Naive thymus-derived CD4-positive, alpha-beta T cell (primary cell): ENCODE measurements at regions not wholly inside any gene's neighbourhood (a gene's known extent, or its start where the extent isn't known, plus 50 kb on each side); places are given as distances from the start of the nearest gene placed in this dataset.
"Not testable (repeated sequence)": the region's sequence is repeated elsewhere in the genome, so short reads cannot be mapped to it uniquely, and the experiment has no call there.

Experiments used
- ATAC-seq: fragments of 150-1000 bp; cut with Tn5 transposase; 2 replicates; pipeline ENCODE4 v1.10.0; 2021; ENCODE audit warnings: mild to moderate bottlenecking, moderate library complexity
- CTCF ChIA-PET: fragments of 350-600 bp; sonication (Branson Sonifier 250); formaldehyde crosslinking; loops from one replicate; lab custom pipeline; 2021; ENCODE audit warnings: antibody characterized with exemption; lab: Charles Lee
- POLR2A ChIA-PET: fragments of 350-600 bp; sonication (Branson Sonifier 250); formaldehyde crosslinking; loops from one replicate; lab custom pipeline; 2021; ENCODE audit warnings: antibody characterized with exemption, inconsistent platforms; lab: Charles Lee
- DNase-seq, 9 donors: peaks; one replicate each; pipeline versions ENCODE4 v3.0.0 to v3.0.0-alpha.2; 2020 to 2022; ENCODE audit warnings: mixed read lengths in 1 of 9
- H3K27ac ChIP-seq: one replicate; pipeline ENCODE4 v1.7.0; 2013; ENCODE audit warnings: mild to moderate bottlenecking, low read depth, low read length, moderate library complexity
- H3K27me3 ChIP-seq, 2 donors: one replicate each; pipeline ENCODE4 v1.7.0; 2013; ENCODE audit warnings: low read length in 2 of 2, mild to moderate bottlenecking in 2 of 2, moderate library complexity in 2 of 2; ENCODE audit not compliant: control insufficient read depth in 2 of 2, insufficient read depth in 2 of 2
- H3K36me3 ChIP-seq, 3 experiments: 1 replicate in 2 of 3; 2 replicates in 1 of 3; pipeline ENCODE4 v1.7.0; 2013; ENCODE audit warnings: low read length in 3 of 3, mild to moderate bottlenecking in 3 of 3, moderate library complexity in 1 of 3; ENCODE audit not compliant: insufficient read depth in 3 of 3, control insufficient read depth in 2 of 3
- H3K4me1 ChIP-seq, 2 donors: one replicate each; pipeline ENCODE4 v1.7.0; 2013; ENCODE audit warnings: low read length in 2 of 2, mild to moderate bottlenecking in 2 of 2, moderate library complexity in 1 of 2; ENCODE audit not compliant: control insufficient read depth in 2 of 2, insufficient read depth in 2 of 2
- H3K4me3 ChIP-seq: 2 replicates; pipeline ENCODE4 v1.7.0; 2013; ENCODE audit warnings: mild to moderate bottlenecking, low read length
- H3K9me3 ChIP-seq, 3 experiments: 1 replicate in 2 of 3; 2 replicates in 1 of 3; pipeline ENCODE4 v1.7.0; 2013; ENCODE audit warnings: low read length in 3 of 3; ENCODE audit not compliant: control insufficient read depth in 2 of 3
- H3K27ac Mint-ChIP-seq, 9 donors: one replicate each; pipeline ENCODE4 v1.8.0; 2020 to 2022; ENCODE audit warnings: mixed read lengths in 9 of 9, mild to moderate bottlenecking in 8 of 9, moderate library complexity in 5 of 9, inconsistent platforms in 2 of 9
- H3K27me3 Mint-ChIP-seq, 5 donors: one replicate each; pipeline ENCODE4 v1.8.0; 2021 to 2022; ENCODE audit warnings: mixed read lengths in 5 of 5, mild to moderate bottlenecking in 1 of 5
- H3K36me3 Mint-ChIP-seq, 5 donors: one replicate each; pipeline ENCODE4 v1.8.0; 2020 to 2022; ENCODE audit warnings: mixed read lengths in 5 of 5, mild to moderate bottlenecking in 3 of 5, inconsistent platforms in 1 of 5
- H3K4me1 Mint-ChIP-seq, 7 donors: one replicate each; pipeline ENCODE4 v1.8.0; 2020 to 2022; ENCODE audit warnings: mixed read lengths in 7 of 7, mild to moderate bottlenecking in 3 of 7, inconsistent platforms in 1 of 7
- H3K4me3 Mint-ChIP-seq, 10 donors: one replicate each; pipeline ENCODE4 v1.8.0; 2020 to 2022; ENCODE audit warnings: mild to moderate bottlenecking in 10 of 10, mixed read lengths in 10 of 10, moderate library complexity in 6 of 10, inconsistent platforms in 2 of 10
- H3K9me3 Mint-ChIP-seq, 11 donors: one replicate each; pipeline ENCODE4 v1.8.0; 2020 to 2022; ENCODE audit warnings: mixed read lengths in 11 of 11, mild to moderate bottlenecking in 4 of 11, inconsistent platforms in 1 of 11, moderate library complexity in 1 of 11
- intact Hi-C, 2 donors: fragments of 100-400 bp; cut with micrococcal nuclease; formaldehyde crosslinking; loops; one replicate each; pipeline ENCODE4 v1.15.1; 2023

DNA sequence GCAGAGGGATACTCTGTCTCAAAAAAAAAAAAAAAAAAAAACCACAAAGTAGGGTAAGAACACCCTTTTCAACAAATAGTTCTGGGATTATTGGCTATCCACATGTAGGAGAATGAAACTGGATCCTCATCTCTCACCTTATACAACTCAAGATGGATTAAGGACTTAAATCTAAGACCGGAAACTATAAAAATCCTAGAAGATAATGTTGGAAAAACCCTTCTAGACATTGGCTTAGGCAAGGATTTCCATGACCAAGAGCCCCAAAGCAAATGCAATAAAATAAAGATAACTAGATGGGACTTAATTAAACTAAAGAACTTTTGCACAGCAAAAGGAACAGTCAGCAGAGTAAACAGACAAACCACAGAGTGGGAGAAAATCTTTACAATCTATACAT is 119.7 kb upstream of the PAM start:
- H3K27ac ChIP-seq, DNase-seq, POLR2A ChIA-PET, H3K27me3 ChIP-seq, H3K4me3 ChIP-seq, intact Hi-C loops, H3K36me3 Mint-ChIP-seq, H3K36me3 ChIP-seq, H3K4me1 Mint-ChIP-seq, H3K27ac Mint-ChIP-seq, ATAC-seq, H3K4me1 ChIP-seq, CTCF ChIA-PET, H3K9me3 ChIP-seq, H3K4me3 Mint-ChIP-seq: not testable (repeated sequence)
- Mint-ChIP-seq H3K9me3 (peaks cover 0 to 26% (median 11%) of the 10 kb centered on the region in 11 donors), H3K27me3 (peaks cover 0 to 11% (median 3%) of the 10 kb centered on the region in 5 donors)

GRCh38 chr5:102638316-102638715 is 116.8 kb upstream of the PAM start:
- Mint-ChIP-seq H3K27me3 (peaks cover 0 to 14% (median 7%) of the 10 kb centered on the region in 5 donors), H3K9me3 (peaks cover 0 to 19% (median 6%) of the 10 kb centered on the region in 11 donors), H3K4me1 (no peaks in the 10 kb centered on the region), H3K4me3 (no peak overlapping the region), H3K36me3 (no peaks in the 10 kb centered on the region), H3K27ac (no peak overlapping the region)
- no peaks in the 10 kb centered on the region for H3K4me1 ChIP-seq
- H3K4me3 ChIP-seq = no peak overlapping the region
- ChIA-PET CTCF (no interaction called here), POLR2A (no interaction called here)
- H3K27me3 ChIP-seq = no peaks in the 10 kb centered on the region
- H3K27ac ChIP-seq = no peak overlapping the region
- intact Hi-C loops = no loop called here
- H3K36me3 ChIP-seq = no peaks in the 10 kb centered on the region
- DNase-seq (no peak), ATAC-seq (no peak)
- no peaks in the 10 kb centered on the region for H3K9me3 ChIP-seq

DNA sequence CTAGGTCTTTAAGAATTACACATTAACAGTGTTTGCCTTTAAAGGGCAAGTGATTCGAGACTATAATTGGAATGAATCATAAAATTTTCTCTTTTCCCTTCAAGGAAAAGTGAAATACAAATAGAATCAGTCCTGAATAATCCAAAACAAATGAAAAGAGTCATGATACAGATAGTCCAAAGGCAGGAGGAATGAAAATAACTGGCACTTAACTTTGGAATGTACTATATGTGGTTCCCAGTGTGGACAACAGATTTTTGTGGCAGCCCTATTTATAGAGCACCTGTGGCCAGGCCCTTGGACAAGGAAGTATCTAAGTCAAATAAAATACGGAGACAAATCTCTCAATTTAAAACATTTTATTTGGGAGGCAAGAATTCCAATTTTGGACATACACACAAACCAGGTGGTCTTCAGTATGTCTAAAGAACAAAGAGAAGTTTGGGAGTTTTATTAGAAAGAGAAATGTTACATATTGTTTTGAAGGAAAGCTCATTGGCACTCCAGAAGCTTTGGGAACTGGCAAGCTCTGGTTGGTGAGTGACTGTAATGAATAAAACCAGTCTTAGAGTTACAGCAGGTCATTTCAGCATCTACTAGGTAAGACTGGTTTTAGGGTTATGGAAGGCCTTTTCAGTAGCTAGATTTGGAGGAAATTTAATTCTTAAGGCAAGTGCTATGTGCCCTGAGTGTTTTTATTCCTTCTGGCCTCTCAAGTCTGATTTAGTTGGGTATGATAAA is 116.0 kb upstream of the PAM start:
- H3K4me3 Mint-ChIP-seq = no peak overlapping the region
- intact Hi-C loops = no loop called here
- H3K4me1 Mint-ChIP-seq = no peaks in the 10 kb centered on the region
- H3K4me1 ChIP-seq = no peaks in the 10 kb centered on the region
- no peak for DNase-seq
- no peak overlapping the region for H3K27ac Mint-ChIP-seq
- H3K27ac ChIP-seq = no peak overlapping the region
- ChIA-PET POLR2A (no interaction called here), CTCF (no interaction called here)
- no peak for ATAC-seq
- H3K36me3 Mint-ChIP-seq = no peaks in the 10 kb centered on the region
- no peak overlapping the region for H3K4me3 ChIP-seq
- no peaks in the 10 kb centered on the region for H3K36me3 ChIP-seq
- H3K27me3 Mint-ChIP-seq = peaks cover 0 to 17% (median 11%) of the 10 kb centered on the region in 5 donors
- peaks cover 0 to 17% (median 8%) of the 10 kb centered on the region in 11 donors for H3K9me3 Mint-ChIP-seq
- H3K27me3 ChIP-seq = no peaks in the 10 kb centered on the region
- H3K9me3 ChIP-seq = no peaks in the 10 kb centered on the region

GRCh38 chr5:102649731-102650130 is 105.4 kb upstream of the PAM start:
- ChIA-PET CTCF (no interaction called here), POLR2A (no interaction called here)
- no peaks in the 10 kb centered on the region for H3K9me3 ChIP-seq
- DNase-seq = no peak
- Mint-ChIP-seq H3K27me3 (peaks cover 7 to 19% (median 12%) of the 10 kb centered on the region in 5 donors), H3K27ac (no peak overlapping the region), H3K36me3 (no peaks in the 10 kb centered on the region), H3K4me1 (no peaks in the 10 kb centered on the region), H3K4me3 (no peak overlapping the region), H3K9me3 (peaks cover 0 to 16% (median 2%) of the 10 kb centered on the region in 11 donors)
- H3K36me3 ChIP-seq = no peaks in the 10 kb centered on the region
- no peak overlapping the region for H3K27ac ChIP-seq
- H3K4me1 ChIP-seq = no peaks in the 10 kb centered on the region
- intact Hi-C loops = no loop called here
- no peak overlapping the region for H3K4me3 ChIP-seq
- no peak for ATAC-seq
- no peaks in the 10 kb centered on the region for H3K27me3 ChIP-seq

DNA sequence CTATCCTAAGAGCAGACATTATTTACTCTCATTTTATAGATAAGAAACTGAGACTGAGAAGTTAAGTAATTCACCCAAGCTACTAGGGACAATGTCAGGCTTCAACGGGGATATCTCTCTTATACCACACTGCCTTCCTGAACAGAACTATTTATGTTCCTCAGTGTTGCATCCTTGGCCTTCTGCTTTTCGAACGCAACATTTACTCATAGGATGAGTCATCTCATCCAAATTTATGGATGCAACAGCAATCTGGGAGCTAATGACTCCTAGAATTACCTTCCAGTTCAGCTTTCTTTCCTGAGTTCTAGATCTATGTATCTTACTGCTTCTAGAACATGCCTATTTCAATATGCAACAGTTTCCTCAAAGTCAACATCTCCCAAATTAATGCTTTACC is 103.6 kb upstream of the PAM start:
- no peak for ATAC-seq
- no peak for DNase-seq
- Mint-ChIP-seq H3K4me3 (no peak overlapping the region), H3K4me1 (no peaks in the 10 kb centered on the region), H3K9me3 (peaks cover 0 to 7% (median 1%) of the 10 kb centered on the region in 11 donors), H3K27me3 (peaks cover 10 to 30% (median 15%) of the 10 kb centered on the region in 5 donors), H3K27ac (no peak overlapping the region), H3K36me3 (no peaks in the 10 kb centered on the region)
- POLR2A ChIA-PET = no interaction called here
- H3K27me3 ChIP-seq = no peaks in the 10 kb centered on the region
- H3K36me3 ChIP-seq = no peaks in the 10 kb centered on the region
- no peaks in the 10 kb centered on the region for H3K9me3 ChIP-seq
- CTCF ChIA-PET = no interaction called here
- H3K4me3 ChIP-seq = no peak overlapping the region
- H3K27ac ChIP-seq = no peak overlapping the region
- H3K4me1 ChIP-seq = no peaks in the 10 kb centered on the region
- intact Hi-C loops = no loop called here

DNA sequence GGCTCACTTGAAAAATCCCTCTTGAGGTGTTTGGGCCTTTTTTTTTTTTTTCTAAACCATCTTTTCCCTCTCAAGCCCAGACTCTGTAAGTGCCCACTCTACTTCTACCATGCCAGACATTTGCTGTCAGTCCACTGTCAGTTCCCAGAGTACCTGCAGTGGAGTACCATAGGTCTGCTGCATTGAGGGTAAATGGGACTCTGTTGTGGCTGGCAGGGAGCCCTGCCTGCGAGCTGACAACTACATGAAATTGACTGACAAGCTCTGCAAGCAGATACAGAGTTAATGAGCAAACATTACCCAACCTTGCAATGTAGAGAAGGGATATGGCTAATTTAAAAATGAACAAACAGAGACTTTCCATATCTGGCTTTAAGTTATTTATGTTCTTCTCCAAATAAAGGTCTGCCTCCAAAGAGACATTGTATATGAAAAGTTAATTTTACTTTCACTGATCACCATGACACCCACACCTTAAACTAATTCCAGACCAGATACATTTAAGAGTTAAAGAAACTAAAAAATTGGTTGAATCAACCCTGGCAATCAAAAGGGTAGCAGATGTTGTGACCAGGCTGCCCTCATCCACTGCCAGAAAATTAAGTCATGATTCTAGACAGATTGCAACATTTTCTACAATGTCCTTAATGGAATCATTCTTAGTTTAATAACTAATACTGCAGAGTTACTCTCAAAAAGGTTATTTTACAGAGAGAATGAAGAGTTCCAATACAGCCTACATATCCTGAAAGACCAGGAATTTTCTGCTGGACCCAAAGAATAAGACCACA is 100.4 kb upstream of the PAM start:
- ChIA-PET POLR2A (no interaction called here), CTCF (no interaction called here)
- Histone ChIP-seq H3K4me1 (no peaks in the 10 kb centered on the region), H3K27me3 (peaks cover 0 to 3% of the 10 kb centered on the region in 2 donors), H3K27ac (no peak overlapping the region), H3K9me3 (no peaks in the 10 kb centered on the region), H3K4me3 (no peak overlapping the region), H3K36me3 (no peaks in the 10 kb centered on the region)
- Mint-ChIP-seq H3K9me3 (no peaks in the 10 kb centered on the region), H3K4me3 (no peak overlapping the region), H3K4me1 (no peaks in the 10 kb centered on the region), H3K27me3 (peaks cover 10 to 37% (median 20%) of the 10 kb centered on the region in 5 donors), H3K36me3 (no peaks in the 10 kb centered on the region), H3K27ac (no peak overlapping the region)
- DNase-seq = no peak
- intact Hi-C loops = no loop called here
- ATAC-seq = no peak
